ENCODE measurements at regions not wholly inside any gene's neighbourhood (a gene's known extent, or its start where the extent isn't known, plus 50 kb on each side); places are given as distances from the start of the nearest gene placed in this dataset.

DNA sequence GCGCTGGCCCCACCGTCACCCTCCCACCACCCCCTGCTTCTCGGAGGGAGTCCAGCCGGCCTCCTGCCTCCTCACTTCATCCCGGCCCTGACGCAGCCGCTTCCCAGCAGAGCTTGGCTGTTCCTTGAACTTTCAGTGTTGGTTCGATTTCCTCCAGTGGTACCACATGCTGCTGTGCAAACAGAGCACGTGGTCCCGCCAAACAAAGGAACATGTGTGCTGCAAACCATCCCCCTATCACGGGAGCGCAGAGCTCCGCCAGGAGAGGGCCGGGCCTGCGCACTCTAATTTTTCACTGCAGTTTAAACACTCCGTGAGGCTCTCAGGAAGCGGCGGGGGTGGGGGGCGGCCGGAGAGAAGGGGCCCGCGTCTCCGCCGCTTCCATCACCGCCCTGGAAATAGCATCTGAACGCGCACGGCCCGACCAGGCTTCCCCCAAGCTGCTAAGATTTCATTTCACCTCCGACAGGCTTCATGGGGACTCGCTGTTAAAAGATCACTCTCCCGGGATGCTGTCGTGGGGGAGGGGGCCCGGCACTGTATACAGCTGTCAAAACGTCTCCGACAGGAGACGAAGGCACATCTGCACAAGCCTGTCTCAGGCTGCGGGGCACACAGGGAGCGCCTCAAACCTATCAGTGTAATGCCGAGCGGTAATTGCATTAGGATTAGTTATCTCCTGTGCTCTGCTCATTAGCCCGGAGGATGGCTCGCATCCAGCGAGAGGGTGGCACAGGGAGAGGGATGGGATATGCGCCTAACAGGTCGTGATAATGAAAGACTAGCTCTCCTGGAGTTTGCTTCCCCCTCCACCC lies 269.9 kb upstream of the SORL1-AS1 start:
- peak; percentile 95 for DNase-seq

DNA sequence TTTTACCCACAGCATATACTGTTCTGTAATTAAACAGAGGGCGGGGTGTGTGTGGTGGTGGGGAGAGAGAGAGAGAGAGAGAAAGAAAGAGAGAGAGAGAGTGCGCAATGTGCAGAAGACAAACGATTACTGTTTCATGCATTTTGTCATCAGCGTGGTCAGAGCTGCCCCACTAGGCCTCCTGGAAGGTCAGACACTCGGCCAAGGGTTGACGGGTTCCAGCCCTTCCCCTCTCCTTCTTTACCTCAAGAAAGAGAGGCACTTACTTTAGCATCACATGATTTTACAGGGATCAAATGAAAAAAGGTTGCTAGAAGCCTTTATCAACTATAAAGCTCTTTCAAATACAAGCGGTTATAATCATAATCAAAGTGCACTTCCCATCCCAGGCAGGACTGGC lies 269.2 kb upstream of the SORL1-AS1 start:
- DNase-seq: no peak

DNA sequence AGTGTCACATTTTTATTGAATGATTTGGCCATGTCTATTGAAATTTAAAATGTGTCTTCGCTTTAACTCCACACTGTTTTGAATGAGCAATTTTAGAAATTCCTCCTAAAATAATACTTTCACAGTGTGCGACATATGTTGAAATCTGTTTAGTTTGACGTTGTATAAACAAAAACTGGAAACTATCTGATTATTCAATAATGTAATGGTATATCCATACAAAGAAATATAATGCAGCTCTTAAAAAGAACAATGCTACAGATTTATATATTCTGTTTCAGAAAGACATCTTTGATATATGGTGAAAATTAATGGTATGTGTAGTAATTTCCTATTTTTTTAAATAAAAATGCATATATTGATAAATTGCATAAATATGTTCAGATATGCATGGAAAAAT lies 268.7 kb upstream of the SORL1-AS1 start:
- no peak for DNase-seq

DNA sequence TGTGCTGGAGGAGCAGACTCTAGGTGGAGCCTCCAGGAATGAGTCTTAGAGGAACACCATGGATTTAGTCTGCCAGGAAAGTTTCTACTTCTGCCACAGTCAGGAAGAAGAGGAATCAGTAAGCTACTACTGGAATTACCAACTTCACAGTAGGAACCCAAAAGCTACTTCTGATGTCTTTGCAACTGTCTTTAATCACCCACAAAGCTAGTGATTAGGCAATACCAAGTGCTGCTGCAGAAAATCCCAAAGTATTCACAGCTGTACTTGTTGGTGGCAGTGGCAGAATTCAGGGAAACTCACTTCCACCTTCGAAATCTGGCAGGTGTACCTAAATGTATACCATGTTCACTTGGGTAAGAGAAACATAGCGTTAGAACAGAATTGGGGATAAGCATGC lies 264.5 kb upstream of the SORL1-AS1 start:
- DNase-seq: no peak

DNA sequence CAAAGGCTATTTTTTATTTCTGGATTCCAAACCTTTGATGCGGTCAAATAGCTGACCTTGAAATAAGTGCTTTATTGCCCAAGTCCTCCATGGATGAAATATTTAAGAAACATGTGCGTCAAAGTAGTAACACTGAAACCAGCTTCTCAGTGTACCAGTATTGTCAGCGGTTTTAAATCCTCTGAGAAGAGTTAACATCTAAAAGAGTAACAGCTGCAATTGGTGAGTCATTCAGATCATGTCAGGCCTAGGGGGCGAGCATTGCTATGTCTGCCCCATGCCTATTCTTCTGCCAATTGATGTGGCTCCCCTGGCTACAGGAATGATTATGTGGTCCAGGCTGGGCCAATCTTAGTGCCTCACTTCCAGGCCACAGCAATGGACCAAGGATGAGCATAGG lies 263.3 kb upstream of the SORL1-AS1 start:
- no peak for DNase-seq

DNA sequence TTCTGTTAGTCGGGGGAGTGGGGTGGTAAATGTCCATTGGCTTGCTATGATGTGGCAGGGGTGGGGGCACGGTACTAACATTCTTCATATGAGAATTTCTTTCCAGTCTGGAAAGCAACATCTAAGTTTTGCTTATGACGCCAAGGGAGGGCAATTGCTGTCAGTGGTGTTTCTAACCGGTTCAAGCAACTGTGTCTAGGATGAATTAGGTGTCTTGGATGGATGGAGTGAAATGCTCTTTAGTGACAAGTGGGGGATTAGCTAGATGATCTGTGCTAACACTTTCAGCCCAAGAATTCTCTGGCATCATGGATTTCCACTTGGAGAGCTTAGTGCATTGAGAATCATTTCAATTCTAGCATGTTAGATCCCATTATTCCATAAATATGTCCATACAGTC lies 262.6 kb upstream of the SORL1-AS1 start:
- DNase-seq: no peak

DNA sequence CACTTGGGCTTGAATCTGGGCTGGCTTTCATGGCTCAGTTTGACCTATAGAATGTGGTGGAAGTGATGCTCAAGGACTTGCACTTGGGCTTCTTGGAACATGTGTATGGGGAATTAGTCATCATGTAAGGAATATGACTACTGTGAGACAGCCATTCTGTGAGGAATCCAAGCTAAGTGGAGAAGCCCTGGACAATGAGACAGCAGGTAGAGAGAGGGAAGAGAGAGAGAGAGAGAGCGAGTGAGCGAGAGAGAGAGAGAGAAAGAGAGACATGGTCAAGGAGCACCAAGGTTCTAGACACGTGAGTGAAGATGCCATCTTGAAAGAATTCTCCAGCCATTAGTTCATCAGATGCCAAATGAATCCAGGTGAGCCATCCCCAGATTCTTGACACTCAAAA lies 261.6 kb upstream of the SORL1-AS1 start:
- no peak for DNase-seq

DNA sequence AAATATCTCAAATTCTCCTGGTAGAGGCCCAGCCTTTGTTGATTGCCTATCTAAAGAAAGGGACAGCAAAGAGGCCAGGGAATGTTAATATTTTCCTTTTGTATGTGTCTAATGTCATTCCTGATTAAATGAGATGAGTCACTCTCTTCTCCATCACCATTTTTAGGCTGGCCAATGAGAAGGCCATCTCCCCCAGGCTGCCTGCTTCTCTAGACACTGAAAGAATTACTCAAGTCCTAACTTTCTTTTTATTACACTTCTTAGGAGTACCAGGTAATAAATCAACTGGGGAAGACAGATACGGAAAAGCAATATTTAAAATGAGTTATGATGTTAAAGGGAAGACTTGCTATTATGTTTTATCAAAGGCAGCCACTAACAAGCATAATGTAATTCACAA lies 259.2 kb upstream of the SORL1-AS1 start:
- no peak for DNase-seq

DNA sequence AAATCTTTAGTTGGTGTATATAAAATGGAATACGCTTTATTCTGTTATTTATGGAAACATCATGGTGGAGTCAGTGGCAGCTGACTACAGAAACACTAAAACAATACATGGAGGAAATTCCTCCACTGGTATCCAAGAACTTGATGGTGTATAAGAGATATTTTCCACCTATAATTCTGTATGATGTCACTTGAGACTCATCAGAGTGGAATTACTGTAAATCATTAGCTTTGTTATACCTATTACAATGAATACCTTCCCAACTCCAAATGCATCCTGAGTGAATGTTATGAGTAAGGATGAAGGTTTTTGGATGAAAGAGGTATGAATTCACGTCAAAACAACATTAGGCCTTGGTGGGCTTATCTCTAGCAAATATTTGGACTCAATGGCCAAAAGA lies 258.5 kb upstream of the SORL1-AS1 start:
- DNase-seq: no peak

DNA sequence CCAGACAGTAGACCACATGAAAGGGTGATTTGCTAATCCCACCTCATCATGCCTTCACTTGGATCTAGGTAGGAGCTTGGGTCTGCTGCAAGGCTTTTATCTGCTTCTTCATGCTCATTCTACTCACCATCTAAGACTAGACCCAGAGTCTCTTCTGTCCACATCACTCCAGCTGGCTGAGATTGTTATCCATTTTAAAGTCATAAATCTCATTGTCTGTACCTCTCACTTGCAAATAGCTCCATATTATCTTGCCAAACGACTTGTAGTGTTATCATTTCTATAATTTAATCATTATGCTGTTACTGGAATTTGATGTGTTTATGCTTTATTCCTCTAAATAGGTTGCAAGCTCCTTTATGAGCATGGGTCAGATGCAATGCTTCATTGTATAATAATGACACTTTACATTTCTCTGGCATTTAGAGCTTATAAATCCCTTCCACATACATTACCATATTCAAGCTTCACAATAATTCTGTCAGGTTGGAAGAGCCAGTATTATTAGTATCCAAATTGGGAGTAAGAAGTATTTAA lies 254.2 kb upstream of the SORL1-AS1 start:
- DNase-seq: no peak

DNA sequence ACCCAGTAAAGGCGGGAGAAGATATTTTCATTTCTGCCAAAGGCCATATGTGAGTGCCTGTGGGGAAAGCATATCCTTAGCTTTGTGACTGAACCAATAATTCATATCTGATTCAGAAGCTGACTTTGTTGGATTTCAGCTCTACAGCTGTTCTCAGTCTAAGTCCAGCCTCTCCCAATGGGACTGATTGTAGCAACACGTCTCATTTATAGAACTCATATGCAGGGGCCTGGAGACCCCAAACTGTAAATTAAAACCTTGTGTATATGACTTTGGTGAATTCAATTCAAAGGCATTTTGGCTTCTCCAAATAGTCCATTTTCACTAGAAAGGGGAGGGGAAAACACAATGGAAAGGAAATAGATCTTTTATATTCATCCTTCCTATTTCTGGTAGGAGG lies 250.4 kb upstream of the SORL1-AS1 start:
- no peak for DNase-seq

DNA sequence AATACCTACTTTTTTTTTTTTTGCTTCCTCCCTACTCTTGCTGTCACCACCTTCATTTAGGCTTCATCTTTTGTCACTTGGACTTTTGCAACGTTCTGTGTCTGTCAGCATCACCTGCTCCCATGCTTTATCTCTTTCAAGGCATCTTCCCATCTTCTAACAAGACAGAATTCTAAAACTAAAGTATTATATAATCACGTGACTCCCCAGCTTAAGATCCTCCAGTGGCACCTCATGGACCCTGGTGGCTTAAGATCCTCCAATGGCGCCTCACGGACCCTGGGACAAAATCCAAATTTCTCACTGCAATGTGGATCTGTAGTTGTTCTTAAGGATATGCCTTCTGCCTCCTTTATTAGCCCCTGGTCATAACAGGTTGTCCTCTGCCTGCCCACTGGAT lies 248.2 kb upstream of the SORL1-AS1 start:
- no peak for DNase-seq

DNA sequence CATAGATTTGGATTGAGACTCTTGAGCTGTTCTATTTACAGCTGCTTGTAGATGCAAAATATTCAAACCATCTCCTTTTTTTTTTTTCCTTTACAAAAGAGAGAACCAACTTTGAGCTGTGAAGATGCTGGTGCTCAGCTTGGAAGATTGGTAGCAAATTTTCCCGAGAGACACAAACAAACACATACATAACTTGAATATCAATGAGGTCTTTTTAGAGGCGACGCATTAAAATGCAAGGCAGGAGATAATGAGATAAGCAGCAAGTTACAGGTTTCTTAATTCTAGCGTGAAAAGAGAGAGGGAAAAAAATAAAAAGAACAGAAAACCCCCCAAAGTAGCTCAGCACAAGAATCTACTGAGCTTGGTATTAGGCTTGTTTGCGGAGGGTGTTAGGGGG lies 247.0 kb upstream of the SORL1-AS1 start:
- DNase-seq: no peak

DNA sequence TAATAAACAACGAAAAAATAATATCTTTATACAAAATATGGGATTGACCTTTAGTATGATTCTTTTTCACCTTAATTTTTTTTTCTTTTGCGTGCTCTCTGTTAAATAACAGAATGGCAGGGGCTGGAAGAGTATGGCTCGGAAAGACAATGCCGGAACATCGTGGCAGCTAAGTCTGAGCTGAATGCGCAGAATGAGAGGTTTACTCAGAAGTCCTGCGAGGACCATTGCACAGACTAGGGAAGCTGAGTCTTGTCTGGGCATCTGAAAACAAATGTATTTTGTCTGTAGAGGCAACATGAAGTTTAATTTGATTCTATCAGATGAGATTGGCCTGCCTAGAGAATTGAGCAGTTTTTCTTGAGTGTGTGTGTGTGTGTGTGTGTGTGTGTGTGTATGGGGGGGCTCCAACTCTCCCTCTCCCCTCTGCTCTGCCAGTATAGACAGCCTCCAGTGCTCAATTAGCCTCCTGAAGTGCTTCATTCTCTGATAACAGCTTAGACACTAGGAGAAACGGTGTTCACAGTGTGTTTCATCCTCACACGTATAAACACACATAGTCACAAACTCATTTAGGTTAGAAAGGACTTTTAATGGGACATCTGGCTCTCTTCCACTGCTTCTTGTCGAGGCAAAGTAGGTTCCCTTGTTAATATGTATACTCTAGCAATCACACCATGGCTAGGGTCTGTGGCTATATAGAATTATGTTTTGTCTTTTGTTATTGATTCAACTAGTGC lies 244.3 kb upstream of the SORL1-AS1 start:
- DNase-seq: no peak

DNA sequence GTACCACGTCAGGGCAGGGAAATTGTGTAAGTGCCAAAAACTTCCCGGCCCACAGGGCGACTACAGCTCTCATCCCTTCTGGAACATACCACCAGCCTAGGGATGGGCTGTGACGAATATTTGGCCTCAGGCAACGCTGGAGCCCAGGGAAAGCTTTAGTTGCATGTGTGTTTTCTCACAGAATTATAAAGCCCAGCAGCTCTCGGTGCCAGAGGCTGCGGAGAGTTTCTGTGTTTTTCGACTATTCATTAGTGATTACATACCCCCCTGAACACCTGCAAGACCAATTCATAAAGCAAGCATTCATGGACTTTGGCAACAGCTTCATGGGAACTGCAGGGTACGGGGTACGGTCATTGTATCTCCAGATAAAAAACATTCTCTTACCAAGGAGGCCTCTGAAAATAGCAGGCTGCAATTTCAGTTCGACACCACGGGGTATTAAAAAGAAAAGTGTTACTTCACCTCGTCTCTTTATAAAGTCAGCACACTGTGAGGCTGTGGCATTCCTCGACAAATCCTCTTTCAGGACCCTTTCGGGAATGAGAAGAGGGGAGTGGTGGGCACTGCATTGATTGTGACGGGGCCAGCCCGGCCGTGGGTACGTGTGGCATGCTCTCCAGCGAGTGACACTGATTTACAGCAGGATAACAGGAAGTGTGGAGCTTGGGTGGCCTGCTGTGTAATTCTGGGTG lies 243.6 kb upstream of the SORL1-AS1 start:
- no peak for DNase-seq

DNA sequence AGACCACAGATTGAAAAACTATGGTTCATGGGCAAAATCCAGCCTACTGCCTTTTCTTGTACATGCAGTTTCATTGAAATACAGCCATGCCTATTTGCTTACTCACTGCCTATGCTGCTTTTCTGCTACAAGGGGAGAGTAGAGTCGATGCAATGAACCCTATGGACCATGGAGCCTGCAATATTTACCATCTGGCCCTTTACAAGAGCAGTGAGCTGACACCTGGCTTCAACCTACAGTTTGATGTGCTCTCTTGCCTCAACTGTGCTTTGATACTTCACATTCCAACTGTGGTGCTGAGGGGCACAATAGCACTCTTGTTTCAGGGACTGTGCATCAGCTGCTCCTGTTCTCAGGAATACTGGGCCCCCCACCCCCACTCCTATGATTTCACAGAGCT lies 239.5 kb upstream of the SORL1-AS1 start:
- no peak for DNase-seq

DNA sequence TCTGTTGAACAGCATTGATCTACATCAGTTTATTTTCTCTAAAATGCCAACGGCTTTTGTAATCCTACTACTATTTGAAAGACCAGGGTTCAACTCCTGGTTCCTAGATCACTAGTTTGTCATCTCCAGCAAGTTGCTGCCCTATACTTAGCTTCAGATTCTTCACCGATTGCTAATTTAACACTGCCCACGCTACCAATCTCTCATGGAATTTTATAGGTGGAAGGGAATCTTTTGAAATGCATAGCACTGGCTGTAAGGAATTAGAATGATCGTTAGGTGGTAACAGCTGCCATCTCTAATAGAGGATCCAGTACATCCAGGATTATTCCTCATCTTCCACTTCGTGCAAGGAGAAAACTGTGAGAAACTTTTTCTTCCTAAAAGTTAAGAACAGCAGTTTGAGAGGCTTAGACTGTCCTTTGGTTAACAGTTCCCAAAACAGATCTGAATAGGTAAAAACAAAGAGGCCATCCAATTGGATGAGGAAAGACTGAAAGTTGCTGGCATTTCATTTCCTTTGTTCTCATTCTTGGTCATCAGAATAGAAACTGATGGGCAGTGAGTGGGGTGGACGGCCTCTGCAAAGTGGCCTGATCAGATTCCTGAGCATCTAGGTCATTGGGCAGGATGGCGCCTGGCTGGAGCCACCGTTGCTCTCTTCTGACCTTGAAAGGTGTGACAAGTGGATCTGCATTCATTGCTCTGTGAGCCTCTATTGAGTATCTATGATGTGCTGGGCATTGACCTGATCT lies 236.3 kb upstream of the SORL1-AS1 start:
- DNase-seq: no peak

DNA sequence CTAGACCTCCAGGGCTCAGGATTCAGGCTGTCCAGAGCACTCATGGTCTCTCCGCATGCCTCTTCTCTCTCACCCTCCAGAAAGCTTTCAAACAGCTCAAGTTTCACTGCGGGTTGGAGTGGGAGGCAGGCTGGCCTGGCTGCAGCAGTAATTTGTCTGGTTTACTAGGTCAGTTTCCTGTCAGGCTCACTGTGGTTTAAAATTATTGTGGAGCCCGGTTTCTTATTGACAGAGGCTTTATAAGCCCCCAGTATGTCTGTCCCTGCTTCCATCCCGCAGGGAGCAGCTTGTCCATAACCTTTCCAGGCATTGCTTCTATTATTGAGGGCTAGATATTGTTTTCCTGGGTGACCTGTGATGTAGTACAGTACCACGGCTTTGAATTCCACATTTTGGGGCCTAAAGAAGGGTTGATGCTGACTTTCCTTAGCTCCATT lies 235.3 kb upstream of the SORL1-AS1 start:
- peak; percentile 20 for DNase-seq

DNA sequence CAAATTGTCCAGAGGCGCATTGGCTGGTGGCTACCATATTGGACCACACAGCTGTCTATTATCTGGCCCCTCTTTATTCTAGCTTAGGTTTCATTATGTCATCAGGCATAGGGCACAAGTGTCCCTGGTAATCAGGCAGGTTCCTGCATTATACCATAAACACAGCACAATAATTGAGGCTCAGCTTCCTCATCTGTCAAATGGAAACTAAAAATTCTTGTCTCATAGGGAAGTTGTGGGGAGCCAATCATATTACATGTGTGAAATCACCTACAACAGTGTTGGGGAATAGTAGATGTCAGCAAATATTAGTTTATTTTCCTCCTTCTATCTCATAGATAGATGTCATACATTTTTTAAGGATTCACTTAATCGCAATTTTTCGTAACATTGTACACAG lies 231.0 kb upstream of the SORL1-AS1 start:
- DNase-seq: no peak

Data from DMS79 (cell line).